GM10248 (cell line): ENCODE measurements at regions not wholly inside any gene's neighbourhood (a gene's known extent, or its start where the extent isn't known, plus 50 kb on each side); places are given as distances from the start of the nearest gene placed in this dataset.
"Not testable (repeated sequence)": the region's sequence is repeated elsewhere in the genome, so short reads cannot be mapped to it uniquely, and the experiment has no call there.

Experiments
- CTCF ChIA-PET: fragments of 300-600 bp; sonication (Branson Sonifier 250); formaldehyde crosslinking; extraction: SDS; loops from one replicate; lab custom pipeline; 2021; ENCODE audit warnings: antibody characterized with exemption; lab: Yijun Ruan, JAX
- POLR2A ChIA-PET: fragments of 350-650 bp; sonication (Branson Sonifier 250); formaldehyde crosslinking; extraction: SDS; loops from one replicate; lab custom pipeline; 2020; ENCODE audit warnings: antibody characterized with exemption; lab: Yijun Ruan, JAX
- DNase-seq: peaks from one replicate; pipeline ENCODE4 v3.0.0; 2012; ENCODE audit errors: extremely low spot score
- TF ChIP-seq, protein P1 (sequence below): IDR thresholded peaks from 2 replicates; pipeline ENCODE4 v1.5.1; 2012; ENCODE audit warnings: mild to moderate bottlenecking, low read depth; ENCODE audit errors: extremely low read depth, missing control alignments, control extremely low read depth

- no peak for DNase-seq
- CTCF ChIA-PET, result interaction anchor here (1.5 to 2.0 kb wide), 2 partner anchors 11 to 20 kb away, joined by 3 to 5 read pairs; no protein-coding TSS in a partner anchor
- POLR2A ChIA-PET, result no interaction called here
- TF ChIP-seq, protein P1, sequence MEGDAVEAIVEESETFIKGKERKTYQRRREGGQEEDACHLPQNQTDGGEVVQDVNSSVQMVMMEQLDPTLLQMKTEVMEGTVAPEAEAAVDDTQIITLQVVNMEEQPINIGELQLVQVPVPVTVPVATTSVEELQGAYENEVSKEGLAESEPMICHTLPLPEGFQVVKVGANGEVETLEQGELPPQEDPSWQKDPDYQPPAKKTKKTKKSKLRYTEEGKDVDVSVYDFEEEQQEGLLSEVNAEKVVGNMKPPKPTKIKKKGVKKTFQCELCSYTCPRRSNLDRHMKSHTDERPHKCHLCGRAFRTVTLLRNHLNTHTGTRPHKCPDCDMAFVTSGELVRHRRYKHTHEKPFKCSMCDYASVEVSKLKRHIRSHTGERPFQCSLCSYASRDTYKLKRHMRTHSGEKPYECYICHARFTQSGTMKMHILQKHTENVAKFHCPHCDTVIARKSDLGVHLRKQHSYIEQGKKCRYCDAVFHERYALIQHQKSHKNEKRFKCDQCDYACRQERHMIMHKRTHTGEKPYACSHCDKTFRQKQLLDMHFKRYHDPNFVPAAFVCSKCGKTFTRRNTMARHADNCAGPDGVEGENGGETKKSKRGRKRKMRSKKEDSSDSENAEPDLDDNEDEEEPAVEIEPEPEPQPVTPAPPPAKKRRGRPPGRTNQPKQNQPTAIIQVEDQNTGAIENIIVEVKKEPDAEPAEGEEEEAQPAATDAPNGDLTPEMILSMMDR, result no peak
These were observed 557.1 kb upstream of the CHAC2 start for GRCh38 chr2:53210538-53210937.

DNA sequence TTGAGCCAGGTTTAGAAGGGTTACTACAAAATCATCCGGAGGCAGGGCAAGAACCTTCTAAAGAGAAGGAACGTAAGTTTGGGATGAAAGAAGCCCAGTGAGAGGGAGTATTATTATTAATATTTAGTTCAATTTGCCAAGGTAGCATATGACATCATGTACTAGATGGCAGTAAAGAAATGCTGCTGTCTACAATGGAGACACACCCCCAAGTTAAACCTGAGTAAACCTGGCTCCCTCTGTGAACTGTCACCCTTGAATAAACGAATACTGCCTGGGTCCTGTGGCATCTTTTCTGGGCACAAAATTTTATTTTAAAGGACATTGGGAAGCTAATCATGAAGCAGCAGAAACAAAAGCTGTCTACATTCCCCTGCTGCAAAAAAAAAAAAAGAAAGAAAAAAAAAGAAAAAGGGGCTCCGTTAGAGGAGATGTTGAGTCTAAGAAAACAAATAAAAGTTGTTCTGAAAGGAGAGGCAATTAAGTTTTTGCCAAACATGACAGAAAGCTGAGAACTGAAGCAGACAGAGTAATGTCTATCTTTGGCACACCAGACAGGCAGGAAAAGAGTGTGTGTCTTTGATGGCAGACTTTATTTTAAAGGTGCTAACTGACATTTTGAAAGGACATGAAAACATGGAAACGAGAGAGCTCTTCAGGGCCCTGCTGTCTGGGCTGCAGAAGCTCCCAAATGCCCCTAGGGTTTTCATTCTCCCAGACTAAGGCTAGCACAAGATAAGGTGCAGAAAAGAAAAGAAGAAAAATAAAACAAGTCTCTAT is 557.7 kb upstream of the CHAC2 start:
- CTCF ChIA-PET, result interaction anchor here (1.5 to 2.0 kb wide), 2 partner anchors 10 to 21 kb away, joined by 3 to 5 read pairs; no protein-coding TSS in a partner anchor
- DNase-seq, result no peak

DNA sequence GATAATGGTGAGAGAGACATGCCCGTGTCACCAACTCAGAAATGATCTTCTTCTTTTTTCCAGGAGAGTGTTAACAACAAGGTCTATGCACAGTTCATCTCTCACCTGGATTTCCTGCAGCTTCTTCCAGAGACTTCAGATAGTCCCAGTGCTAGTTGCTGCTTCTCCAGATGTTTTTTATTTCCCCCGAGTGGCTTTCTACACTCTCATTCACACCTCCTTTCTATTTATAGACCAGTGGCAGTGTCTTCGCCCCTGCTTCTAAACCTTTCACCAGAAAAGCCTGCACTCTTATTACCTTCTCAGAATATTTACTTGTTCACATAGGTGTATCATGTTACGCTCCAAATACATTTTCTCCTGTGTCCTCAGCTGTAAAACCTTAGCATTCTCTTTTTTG is 558.8 kb upstream of the CHAC2 start:
- ChIA-PET CTCF (interaction anchor here (1.5 kb wide), 1 partner anchor 9 kb away, joined by 3 read pairs; no protein-coding TSS in a partner anchor), POLR2A (no interaction called here)
- DNase-seq, result no peak
- TF ChIP-seq, protein P1, result no peak

More for the DNA sequence above, 557.7 kb upstream of the CHAC2 start:
- POLR2A ChIA-PET, result no interaction called here
- TF ChIP-seq, protein P1, result no peak

GRCh38 chr2:53206226-53206625 is 561.4 kb upstream of the CHAC2 start:
- DNase-seq, CTCF ChIA-PET, POLR2A ChIA-PET: not testable (repeated sequence)

DNA sequence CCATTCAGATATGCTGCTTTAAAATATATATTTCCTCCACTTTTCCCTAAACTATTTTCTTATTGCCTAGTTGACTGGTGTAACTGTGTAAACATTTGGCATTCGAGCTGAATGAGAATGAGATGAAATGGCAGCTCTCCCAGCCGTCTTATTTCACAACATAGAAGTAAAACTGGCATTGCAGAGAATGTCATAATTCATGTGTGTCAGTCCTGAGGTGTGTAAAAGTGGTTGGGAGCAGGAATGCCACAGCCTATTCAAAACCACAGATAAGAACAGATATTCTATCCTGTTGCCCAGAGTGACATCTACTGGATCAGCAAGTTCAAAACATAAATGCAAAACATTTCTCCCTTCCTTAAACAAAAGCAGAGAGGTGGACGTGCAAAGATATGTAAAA is 565.5 kb upstream of the CHAC2 start:
- DNase-seq, result no peak
- TF ChIP-seq, protein P1, result no peak
- ChIA-PET CTCF (no interaction called here), POLR2A (no interaction called here)

DNA sequence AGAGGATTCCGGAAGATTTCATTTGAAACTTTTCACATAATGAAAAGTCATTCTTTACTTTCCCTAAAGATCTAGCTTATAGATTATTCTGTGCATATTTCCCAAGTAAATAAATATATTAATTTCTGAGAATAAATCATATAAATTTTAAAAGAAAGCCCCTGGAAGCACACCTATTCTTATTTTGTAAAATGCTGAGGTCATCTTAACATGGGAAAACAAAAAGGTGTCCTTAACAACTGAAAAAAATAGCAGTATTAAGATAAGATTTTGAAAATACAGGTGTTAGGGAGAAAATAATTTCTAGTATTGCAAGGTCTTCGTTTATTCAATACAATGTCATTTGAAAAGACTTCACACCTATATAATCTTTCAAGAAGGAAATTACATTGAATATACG is 567.5 kb upstream of the CHAC2 start:
- TF ChIP-seq, protein P1, result no peak
- no peak for DNase-seq
- ChIA-PET POLR2A (no interaction called here), CTCF (interaction anchor here (1.0 kb wide), 2 partner anchors 10 to 15 kb away, joined by 3 to 4 read pairs; no protein-coding TSS in a partner anchor)
